GM12872 (cell line): ENCODE measurements at regions not wholly inside any gene's neighbourhood (a gene's known extent, or its start where the extent isn't known, plus 50 kb on each side); places are given as distances from the start of the nearest gene placed in this dataset.

Experiments
- CTCF ChIP-seq: IDR thresholded peaks from 3 replicates; pipeline ENCODE4 v1.5.1; 2011; ENCODE audit warnings: low read depth, mild to moderate bottlenecking, low read length, moderate library complexity; ENCODE audit not compliant: insufficient read depth

DNA sequence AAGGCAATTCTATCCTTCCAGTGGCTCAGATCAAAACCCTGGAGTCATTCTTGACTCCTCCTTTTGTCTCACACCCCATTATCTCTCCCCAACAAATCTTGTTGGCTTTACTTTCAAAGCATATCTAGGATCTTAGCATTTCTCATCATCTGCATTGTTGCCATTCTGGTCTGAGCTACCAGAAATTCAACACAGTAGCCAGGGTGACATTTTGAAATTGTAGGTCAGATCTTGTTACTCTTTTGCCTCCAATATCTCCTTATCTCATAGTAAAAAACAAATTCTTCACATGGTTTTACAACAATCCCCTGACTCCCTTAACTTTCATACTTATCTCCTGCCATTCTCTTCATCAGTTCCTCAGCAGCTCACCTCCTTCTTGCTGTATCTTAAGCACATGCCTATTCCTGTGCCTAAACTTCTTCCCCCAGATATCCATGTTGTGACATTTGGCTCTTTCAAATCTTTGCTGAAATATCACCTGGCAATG is 115.8 kb downstream of the KLF5 start:
- no peak for TF ChIP-seq CTCF

DNA sequence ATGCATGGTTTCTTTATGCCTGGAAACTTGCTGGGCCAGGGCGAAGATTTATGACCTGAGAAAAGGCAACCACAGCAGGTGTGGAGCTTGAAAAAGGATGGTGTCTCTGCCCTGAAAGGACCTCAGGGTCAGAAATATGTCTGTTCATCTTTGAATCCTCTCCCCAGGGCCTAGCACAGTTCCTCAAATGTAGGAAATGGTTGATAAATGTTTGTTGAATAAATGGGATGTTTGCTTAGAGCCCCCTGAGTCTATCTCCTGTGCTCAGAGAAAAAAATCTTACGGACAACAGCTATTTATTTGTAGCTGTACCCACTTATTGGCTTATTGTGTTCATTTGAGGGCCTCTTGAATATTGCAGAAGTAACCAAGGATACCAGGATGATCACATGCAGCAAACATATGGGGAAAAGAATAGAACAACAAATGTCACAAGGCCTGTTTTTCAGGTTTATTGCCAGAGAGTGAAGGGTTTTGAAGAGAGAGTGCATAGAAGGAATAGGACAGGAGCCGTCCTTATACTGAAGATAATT is 114.5 kb downstream of the KLF5 start:
- no peak for TF ChIP-seq CTCF

GRCh38 chr13:73171926-73172325 is 113.1 kb downstream of the KLF5 start:
- no peak for TF ChIP-seq CTCF

DNA sequence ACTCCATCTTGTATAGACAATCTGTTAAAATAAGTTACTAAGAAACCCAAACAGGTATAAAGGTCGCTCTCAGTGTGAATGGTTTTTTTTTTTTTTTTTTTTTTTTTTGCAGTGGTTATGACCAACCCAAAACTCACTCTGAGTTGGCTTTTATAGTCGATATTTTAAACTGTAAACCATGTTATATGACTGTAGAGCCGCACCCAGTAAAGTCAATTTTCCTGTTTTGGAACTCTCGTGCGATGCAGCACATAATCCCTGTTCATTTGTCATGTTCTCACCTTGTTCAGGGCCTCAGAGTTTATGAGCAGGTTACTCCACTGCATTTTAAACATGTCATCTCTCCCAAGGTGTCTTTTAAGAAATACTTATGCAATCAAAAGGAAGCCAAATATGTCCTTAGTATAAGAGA is 112.5 kb downstream of the KLF5 start:
- TF ChIP-seq CTCF: no peak

GRCh38 chr13:73169971-73170370 is 111.2 kb downstream of the KLF5 start:
- no peak for TF ChIP-seq CTCF

- no peak for TF ChIP-seq CTCF
Observed at GRCh38 chr13:73168953-73169401, 110.2 kb downstream of the KLF5 start.

DNA sequence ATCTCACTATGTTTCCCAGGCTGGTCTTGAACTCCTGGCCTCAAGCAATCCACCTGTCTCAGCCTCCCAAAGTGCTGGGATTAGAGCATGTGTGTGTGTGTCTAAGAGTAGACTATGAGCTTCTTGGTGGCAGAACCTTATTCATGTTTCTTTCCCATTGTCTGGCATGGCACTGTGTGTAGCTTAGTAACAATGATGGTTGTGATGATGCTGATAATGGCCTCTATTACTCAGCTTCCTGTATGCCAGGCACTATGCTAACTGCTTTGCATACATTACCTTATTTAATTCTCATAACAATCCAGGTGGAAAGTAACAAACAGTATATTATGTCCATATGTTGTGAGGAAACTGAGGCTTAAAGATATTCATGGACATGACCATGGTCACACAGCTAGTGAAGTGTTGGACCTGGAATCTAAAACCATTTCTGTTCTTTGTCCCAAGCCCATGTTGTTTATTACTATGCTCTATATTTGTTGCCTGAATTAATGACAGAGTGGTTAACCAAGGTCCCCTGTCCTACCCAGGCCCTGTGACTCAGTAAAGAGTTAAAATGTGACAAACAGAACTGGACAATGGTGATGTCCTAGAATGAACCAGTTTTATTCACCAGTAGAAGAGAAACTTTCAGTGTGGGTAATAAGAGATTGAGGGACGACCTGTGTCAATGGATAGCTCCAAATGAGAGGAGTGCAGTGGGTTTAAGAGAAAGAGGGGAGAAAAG is 109.6 kb downstream of the KLF5 start:
- no peak for TF ChIP-seq CTCF
